Posterior vena cava (tissue), 2 donors: ENCODE measurements at regions not wholly inside any gene's neighbourhood (a gene's known extent, or its start where the extent isn't known, plus 50 kb on each side); places are given as distances from the start of the nearest gene placed in this dataset.

Experiments
- DNase-seq: peaks from one replicate; pipeline ENCODE4 v3.0.0-alpha.2; 2020; ENCODE audit warnings: low spot score
- intact Hi-C, 2 donors: fragments of 100-400 bp; cut with DNase I; formaldehyde crosslinking; loops; one replicate each; pipeline versions ENCODE4 v1.14.1 to v1.14.2; 2022 to 2023
- donor health status: DM: yes; HTN: yes; CAD: no.
- donor health status: DM: yes; HTN: yes; CAD: no.

DNA sequence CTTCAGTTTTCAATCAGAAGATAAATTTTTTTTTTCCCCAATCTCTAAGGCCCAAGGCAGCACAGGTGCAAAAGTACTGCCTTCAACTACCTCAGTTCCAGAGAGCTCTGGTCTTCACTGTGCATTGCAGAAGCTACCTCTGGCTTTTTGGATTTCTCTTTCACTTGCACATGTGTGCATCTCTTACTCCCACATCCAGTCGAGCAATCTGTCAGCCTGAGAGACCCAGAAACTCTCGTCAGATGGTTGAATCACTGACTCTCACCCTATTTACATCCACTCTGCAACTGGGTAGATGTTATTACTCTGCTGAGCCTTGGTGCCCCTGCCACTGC is 813.8 kb downstream of the NR2F2 start:
- intact Hi-C loops = no loop called here

DNA sequence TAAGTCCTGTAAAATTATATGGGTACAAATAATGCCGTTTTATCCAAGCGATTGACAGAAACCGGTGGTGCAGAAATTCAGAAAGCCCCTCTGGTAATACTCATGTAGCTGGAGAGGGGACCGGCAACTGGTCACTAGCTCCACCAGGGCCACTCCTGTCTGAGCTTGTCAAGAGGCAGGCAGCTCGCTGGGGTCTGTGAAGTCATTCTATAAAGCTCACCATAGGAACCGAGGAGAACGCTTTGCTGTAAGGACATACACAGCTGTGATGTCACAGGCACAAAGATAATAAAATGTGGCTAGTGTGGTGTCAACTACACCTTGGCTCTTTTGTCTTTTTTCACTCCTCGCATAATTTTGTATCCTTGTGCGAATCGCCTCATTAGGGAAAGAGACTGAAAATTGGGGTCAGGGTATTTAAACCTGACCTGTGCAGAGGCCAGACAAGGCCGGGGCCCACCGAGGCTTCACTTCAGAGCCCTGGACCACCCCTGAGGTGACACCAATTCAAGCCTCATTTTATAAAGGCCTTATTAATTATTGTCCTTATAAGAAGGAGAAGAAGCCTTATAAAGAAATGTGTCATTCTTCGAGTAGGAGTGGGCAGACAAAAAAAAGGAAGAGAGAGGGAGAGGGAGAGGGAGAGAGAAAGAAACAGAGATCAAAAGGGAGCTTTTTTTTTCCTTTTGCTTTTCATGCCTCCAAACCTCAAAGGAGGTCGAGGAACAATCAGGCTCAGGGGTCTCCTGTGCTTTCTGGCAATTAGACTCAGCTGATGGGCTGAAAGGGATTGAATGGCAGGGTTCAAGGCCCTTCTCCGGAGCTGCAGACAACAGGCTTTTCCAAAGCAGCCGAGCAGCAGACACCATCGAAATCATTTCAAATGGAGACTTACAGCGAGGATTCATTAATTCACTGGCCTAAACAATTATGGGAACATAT is 813.3 kb upstream of the ARRDC4 start:
- intact Hi-C loops = no loop called here
- no peak for DNase-seq

More for the DNA sequence above, 813.8 kb downstream of the NR2F2 start:
- no peak for DNase-seq

- intact Hi-C loops = no loop called here
Observed at GRCh38 chr15:97153356-97153965, 807.0 kb upstream of the ARRDC4 start.

DNA sequence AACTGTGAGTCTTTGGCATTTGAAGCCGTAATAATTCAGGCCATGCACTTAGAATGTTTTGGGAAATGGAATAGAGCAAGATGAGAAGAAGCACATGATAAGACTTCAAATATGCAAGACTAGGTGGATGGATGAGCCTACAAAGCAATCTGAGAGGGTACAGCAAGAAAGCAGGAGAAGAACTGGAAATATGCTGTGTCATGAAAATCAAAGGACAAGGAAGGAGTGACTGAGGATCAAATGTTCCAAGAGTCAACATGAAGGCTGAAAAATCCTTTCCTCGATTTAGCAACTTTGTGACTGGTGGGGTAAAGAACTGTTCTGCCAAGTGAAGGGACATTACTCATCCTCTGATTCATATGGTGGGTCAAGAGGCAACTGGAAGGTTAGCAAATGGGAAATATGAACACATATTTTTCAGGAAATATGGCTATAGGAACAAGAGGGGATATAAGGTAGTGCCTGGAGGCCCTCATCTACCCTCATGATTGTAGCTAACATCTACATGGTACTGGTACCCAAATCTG is 803.7 kb upstream of the ARRDC4 start:
- DNase-seq = no peak
- intact Hi-C loops = no loop called here

More at GRCh38 chr15:97153356-97153965, 807.0 kb upstream of the ARRDC4 start:
- no peak for DNase-seq

GRCh38 chr15:97162805-97163495 is 797.6 kb upstream of the ARRDC4 start:
- intact Hi-C loops = no loop called here
- DNase-seq = no peak

DNA sequence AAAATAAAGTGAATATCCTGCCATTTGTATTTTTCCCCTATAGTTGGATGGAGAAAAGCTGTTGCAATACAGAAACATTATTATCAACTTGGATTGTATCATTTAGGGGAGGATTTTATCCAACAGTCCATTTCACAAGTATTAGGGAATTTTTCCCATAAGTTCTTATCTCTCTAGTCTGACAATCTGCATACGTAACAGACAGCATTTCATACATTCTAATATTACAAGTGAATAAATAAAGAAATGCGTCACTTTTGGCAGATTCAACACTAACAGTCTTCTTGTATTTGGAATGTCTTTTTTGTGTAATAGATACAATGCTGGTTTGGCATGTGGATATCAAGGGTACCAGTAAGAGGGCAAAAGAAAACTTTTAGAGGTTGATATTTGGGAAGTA is 795.3 kb upstream of the ARRDC4 start:
- intact Hi-C loops = no loop called here
- no peak for DNase-seq

- intact Hi-C loops = no loop called here
- DNase-seq = no peak
Observed at GRCh38 chr15:97168704-97169475, 791.6 kb upstream of the ARRDC4 start.

DNA sequence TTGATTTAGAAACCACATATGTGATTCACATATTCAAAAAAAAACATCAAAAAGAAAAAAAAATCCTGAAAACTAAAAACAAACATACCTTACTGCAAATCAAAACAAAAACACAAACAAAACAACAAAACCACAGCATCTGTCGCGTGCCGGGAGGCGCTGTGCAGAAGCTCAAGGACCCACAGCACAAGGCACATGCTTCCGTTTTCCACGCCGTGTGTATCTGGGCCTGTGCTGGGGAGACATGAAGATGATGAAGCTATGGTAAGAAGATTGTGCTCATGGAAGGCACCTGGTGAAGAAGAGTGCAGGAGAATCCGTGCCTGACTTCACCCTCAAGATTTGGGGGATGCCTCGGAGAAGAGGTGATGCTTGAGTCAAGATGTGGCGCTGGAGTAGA is 788.9 kb upstream of the ARRDC4 start:
- no peak for DNase-seq
- intact Hi-C loops = no loop called here

- intact Hi-C loops = no loop called here
- no peak for DNase-seq
Observed at GRCh38 chr15:97174886-97175540, 785.5 kb upstream of the ARRDC4 start.

DNA sequence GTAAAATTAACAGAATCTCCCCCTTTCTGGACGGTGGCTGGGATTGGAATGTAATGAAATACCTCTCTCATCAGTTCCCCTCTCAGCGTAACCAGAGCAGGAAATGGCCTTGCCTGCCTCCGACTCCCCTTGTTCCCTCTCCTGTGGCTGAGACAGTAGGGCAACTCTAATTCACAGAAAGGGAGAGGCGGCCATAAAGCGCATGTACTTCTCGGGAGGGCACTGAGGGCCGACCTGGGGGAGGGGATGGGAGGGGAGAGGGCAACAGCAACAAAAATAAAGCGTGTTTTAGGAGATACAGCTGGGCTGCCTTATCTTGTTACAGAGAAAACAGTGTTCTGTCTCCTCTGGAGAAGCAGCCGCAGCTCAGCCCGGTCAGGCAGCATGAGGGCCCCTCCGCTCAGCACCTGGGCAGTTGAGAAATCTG is 783.3 kb upstream of the ARRDC4 start:
- intact Hi-C loops = no loop called here
- DNase-seq = no peak

- intact Hi-C loops = no loop called here
- no peak for DNase-seq
Observed at GRCh38 chr15:97182581-97182980, 777.9 kb upstream of the ARRDC4 start.

DNA sequence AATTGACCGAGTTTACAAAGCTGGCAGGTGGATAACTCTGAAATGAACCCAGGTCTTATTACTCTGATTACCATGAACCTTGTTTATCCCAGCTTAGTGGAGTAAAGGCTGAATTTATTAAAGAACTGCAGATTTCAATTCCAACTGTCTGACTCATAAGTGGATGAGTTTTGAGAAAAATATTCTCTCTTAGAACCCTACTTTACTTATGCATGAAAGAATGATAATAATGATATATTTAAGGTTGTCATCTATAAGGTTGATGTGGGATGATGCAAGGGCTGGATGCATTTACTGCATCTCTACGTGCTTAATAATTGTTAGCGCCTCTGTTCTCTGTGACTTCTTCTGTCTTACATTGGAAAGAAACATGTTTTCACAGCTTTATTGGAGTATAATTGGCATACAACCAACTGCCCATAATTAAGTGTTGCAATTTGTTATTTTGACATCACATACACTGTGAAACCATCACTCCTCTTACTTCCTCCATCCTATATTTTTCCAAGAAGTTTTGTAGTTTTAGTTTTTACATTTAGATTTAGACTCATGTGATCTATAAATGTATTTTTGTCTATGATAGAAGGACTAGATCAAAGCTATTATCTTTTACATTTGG is 771.2 kb upstream of the ARRDC4 start:
- intact Hi-C loops = no loop called here
- DNase-seq = no peak

DNA sequence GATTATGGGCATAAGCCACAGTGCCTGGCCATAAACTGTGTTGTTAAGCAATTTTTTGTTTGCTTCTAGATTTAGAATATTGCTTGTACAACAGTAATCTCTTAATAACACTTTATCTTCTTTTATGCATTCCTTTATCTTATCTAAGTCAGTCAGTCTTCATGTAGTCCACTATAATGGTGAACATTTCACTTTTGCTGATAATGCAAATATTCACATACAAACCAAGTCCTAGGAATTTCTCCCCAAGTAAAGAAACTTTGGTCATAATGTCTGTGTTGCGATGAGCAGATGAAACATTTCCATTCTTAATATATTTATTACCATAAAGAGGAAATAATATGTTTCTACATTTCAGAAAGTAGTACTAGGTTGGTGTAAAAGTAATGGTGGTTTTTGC is 765.8 kb upstream of the ARRDC4 start:
- intact Hi-C loops = no loop called here
- no peak for DNase-seq

DNA sequence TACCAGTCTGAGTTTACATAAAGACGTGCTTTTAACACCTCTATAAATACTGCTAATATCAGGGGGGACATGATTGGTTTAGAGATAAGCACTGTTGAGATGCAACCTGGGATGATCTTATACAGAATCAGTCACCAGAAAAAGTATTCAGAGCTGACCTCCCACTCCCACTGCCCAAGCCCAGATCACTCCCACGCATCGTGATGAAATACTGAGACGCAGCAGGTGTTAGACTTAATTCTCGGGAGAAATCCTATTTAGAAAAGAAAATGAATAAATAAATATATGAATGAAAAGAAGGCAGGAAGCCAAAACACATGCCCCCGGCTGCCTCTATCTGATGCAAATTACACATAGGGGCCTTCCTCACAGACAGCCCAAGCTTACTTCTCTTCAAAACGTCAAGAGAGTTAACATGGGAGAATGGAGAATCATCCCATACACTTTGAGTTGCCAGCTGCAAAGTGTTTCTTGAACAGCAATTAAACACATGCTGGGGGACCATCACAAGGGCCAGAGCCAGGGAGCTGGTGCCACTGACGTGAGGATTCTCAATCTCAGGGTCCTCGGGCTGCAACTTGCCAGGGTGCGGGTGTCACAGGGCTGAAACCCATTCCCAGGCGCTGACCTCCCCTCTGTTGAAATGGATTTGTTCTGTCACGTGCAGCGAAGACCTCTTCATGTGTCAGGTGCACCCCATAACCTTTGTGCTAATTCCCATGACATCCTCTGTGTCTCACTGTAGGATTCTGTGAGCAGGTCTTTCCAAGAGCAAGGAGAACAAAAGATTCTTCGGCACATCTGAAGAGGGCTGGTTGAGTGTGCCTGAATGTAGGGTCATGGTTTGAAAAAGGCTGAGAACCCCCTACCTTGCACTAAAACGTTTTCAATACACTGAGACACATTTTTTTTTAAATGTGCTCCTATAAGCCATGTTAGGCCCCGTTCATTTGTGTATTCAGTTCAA is 764.2 kb upstream of the ARRDC4 start:
- intact Hi-C loops = no loop called here
- DNase-seq = no peak

DNA sequence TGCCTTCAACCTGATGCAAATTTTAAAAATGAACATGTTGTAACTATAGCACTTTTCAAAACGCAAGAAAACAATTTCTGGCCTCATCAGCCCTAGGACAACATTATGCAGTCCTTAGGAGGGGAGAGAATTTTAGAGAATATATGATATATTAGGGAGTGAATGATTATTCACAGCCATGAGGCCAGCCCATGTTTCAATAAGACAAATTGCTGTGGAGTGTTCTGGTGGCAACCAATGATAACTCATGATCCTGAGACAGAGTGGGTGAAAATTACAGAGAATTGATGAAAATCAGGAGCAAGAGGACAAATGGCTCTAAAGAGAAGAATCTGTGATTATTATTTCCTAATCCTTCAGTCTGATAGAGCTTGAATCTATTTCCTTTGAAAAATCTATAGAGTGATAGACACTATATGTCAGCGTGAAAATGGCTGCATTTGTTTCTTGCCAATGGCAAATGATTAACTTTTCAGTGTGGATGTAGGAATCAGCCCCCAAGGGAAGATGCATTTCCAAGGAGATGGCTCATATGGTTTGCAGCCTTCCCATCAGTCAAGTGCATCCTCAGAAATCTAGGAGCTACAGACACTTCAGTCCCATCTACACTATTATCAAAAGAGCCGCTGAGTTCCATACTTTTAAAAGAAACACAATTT is 761.0 kb upstream of the ARRDC4 start:
- no peak for DNase-seq
- intact Hi-C loops = no loop called here

- DNase-seq = no peak
- intact Hi-C loops = no loop called here
Observed at GRCh38 chr15:97200161-97200560, 760.3 kb upstream of the ARRDC4 start.

- no peak for DNase-seq
- intact Hi-C loops = no loop called here
Observed at GRCh38 chr15:97210277-97210676, 750.2 kb upstream of the ARRDC4 start.
